SK-N-SH (cell line): ENCODE measurements at regions not wholly inside any gene's neighbourhood (a gene's known extent, or its start where the extent isn't known, plus 50 kb on each side); places are given as distances from the start of the nearest gene placed in this dataset.

Source experiments
- CTCF ChIA-PET: fragments of 300-600, 350-600 bp; formaldehyde crosslinking; extraction: SDS; loops from one replicate; lab custom pipeline; 2021; lab: Yijun Ruan, JAX
- POLR2A ChIA-PET: fragments of 350-600 bp; sonication (Branson Sonifier 250); formaldehyde crosslinking; extraction: SDS; loops from one replicate; lab custom pipeline; 2020; ENCODE audit warnings: antibody characterized with exemption, inconsistent platforms; lab: Yijun Ruan, JAX
- DNase-seq: peaks from one replicate; pipeline ENCODE4 v3.0.0; 2012
- H2AFZ ChIP-seq: fragments of 200-600 bp; sonication (generic); 2 replicates; pipeline ENCODE4 v1.8.1; 2016; ENCODE audit warnings: antibody characterized with exemption, mild to moderate bottlenecking, low read depth
- H3F3A ChIP-seq: fragments of 200-600 bp; sonication (generic); replicated peaks from 2 replicates; pipeline ENCODE3; 2016; ENCODE audit warnings: antibody characterized with exemption, mild to moderate bottlenecking; ENCODE audit not compliant: insufficient read depth
- H3K27ac ChIP-seq, 2 experiments: fragments of 200-500 bp in 1 of 2; fragments of 200-600 bp in 1 of 2; sonication (Bioruptor generic) in 1 of 2; sonication (generic), shearing (Covaris generic) in 1 of 2; 2 replicates each; pipeline versions ENCODE4 v1.5.1 to v1.6.1; 2014 to 2016; ENCODE audit warnings: low read depth in 2 of 2, inconsistent platforms in 1 of 2, low read length in 1 of 2, mild to moderate bottlenecking in 1 of 2, mixed read lengths in 1 of 2
- H3K27me3 ChIP-seq: fragments of 200-600 bp; sonication (generic), shearing (Covaris generic); 2 replicates; pipeline ENCODE4 v1.6.1; 2016; ENCODE audit warnings: mixed run types; ENCODE audit not compliant: insufficient read depth
- H3K36me3 ChIP-seq, 2 experiments: fragments of 200-500 bp in 1 of 2; fragments of 200-600 bp in 1 of 2; sonication (Bioruptor generic) in 1 of 2; sonication (generic) in 1 of 2; replicated peaks in 1 of 2; 2 replicates each; pipeline versions ENCODE3 to v1.5.1; 2014 to 2016; ENCODE audit warnings: low read length in 1 of 2, mild to moderate bottlenecking in 1 of 2; ENCODE audit not compliant: insufficient read depth in 2 of 2, control insufficient read depth in 1 of 2
- H3K4me1 ChIP-seq, 2 experiments: fragments of 200-500 bp in 1 of 2; fragments of 200-600 bp in 1 of 2; sonication (Bioruptor generic) in 1 of 2; sonication (generic), shearing (Covaris generic) in 1 of 2; 2 replicates each; pipeline versions ENCODE4 v1.5.1 to v1.6.1; 2014 to 2016; ENCODE audit warnings: low read depth in 1 of 2, low read length in 1 of 2, mixed run types in 1 of 2; ENCODE audit not compliant: insufficient read depth in 2 of 2, control insufficient read depth in 1 of 2
- H3K4me2 ChIP-seq: fragments of 200-600 bp; sonication (generic), shearing (Covaris generic); 2 replicates; pipeline ENCODE4 v1.6.1; 2017; ENCODE audit warnings: mixed run types
- H3K4me3 ChIP-seq, 2 experiments: fragments of 200-500 bp in 1 of 2; fragments of 200-600 bp in 1 of 2; sonication (Bioruptor generic) in 1 of 2; sonication (generic), shearing (Covaris generic) in 1 of 2; 2 replicates each; pipeline versions ENCODE4 v1.5.1 to v1.8.1; 2014 to 2016; ENCODE audit warnings: low read depth in 2 of 2, inconsistent platforms in 1 of 2, low read length in 1 of 2, mild to moderate bottlenecking in 1 of 2, mixed read lengths in 1 of 2, moderate library complexity in 1 of 2
- H3K79me2 ChIP-seq: fragments of 200-600 bp; sonication (generic); 2 replicates; pipeline ENCODE4 v1.8.1; 2017; ENCODE audit warnings: mild to moderate bottlenecking; ENCODE audit not compliant: insufficient read depth
- H3K9ac ChIP-seq: fragments of 200-600 bp; sonication (generic); 2 replicates; pipeline ENCODE4 v1.6.1; 2017; ENCODE audit warnings: mixed run types
- H3K9me2 ChIP-seq: fragments of 200-600 bp; sonication (generic); 2 replicates; pipeline ENCODE4 v1.6.1; 2017; ENCODE audit warnings: mixed run types
- H3K9me3 ChIP-seq: fragments of 200-600 bp; sonication (generic); 2 replicates; pipeline ENCODE4 v1.6.1; 2017; ENCODE audit warnings: mixed run types, mild to moderate bottlenecking, moderate library complexity
- H4K20me1 ChIP-seq: fragments of 200-600 bp; sonication (generic); 2 replicates; pipeline ENCODE4 v1.6.1; 2017; ENCODE audit warnings: mild to moderate bottlenecking, mixed run types; ENCODE audit not compliant: insufficient read depth
- FOSL2 ChIP-seq: IDR thresholded peaks from 2 replicates; pipeline ENCODE4 v1.4.0; 2012; ENCODE audit warnings: low read depth, mild to moderate bottlenecking, moderate library complexity, borderline replicate concordance
- FOXJ3 ChIP-seq: sonication (generic); formaldehyde crosslinking; IDR thresholded peaks from 2 replicates; pipeline ENCODE4 v1.5.1; 2020; ENCODE audit warnings: mild to moderate bottlenecking, missing genetic modification reagents
- FOXM1 ChIP-seq: IDR thresholded peaks from 2 replicates; pipeline ENCODE4 v1.4.0; 2012; ENCODE audit warnings: low read depth, mild to moderate bottlenecking
- GATA2 ChIP-seq: sonication (generic); formaldehyde crosslinking; IDR thresholded peaks from 2 replicates; pipeline ENCODE4 v1.5.0; 2020; ENCODE audit warnings: mild to moderate bottlenecking, missing genetic modification reagents
- MEF2A ChIP-seq: IDR thresholded peaks from 2 replicates; pipeline ENCODE4 v1.4.0; 2012; ENCODE audit warnings: low read depth, borderline replicate concordance
- MXI1 ChIP-seq: IDR thresholded peaks from 2 replicates; pipeline ENCODE4 v1.6.1; 2012; ENCODE audit warnings: mild to moderate bottlenecking, low read depth, low read length, improper control_type of control experiment
- POLR2AphosphoS5 ChIP-seq: IDR thresholded peaks from 2 replicates; pipeline ENCODE4 v1.6.1; 2012; ENCODE audit warnings: low read depth, low read length
- RAD21 ChIP-seq: IDR thresholded peaks from 2 replicates; pipeline ENCODE4 v1.6.1; 2012; ENCODE audit warnings: mild to moderate bottlenecking, low read length
- SMC3 ChIP-seq: IDR thresholded peaks from 2 replicates; pipeline ENCODE4 v1.6.1; 2012; ENCODE audit warnings: low read depth, low read length, improper control_type of control experiment
- TAF1 ChIP-seq: IDR thresholded peaks from 2 replicates; pipeline ENCODE4 v1.6.1; 2012; ENCODE audit warnings: low read depth, mild to moderate bottlenecking, low read length, moderate library complexity, borderline replicate concordance
- TCF12 ChIP-seq: IDR thresholded peaks from 2 replicates; pipeline ENCODE4 v1.4.0; 2012
- WGBS: methylation state at CpG from one replicate; pipeline ENCODE4 v1.1.6; 2017; ENCODE audit warnings: low lambda C conversion rate; 5-methylcytosine and 5-hydroxymethylcytosine counted together
- TF ChIP-seq, protein P1 (sequence below): IDR thresholded peaks from 2 replicates; pipeline ENCODE4 v1.4.0; 2012; ENCODE audit warnings: low read depth
- TF ChIP-seq, protein P2 (sequence below): IDR thresholded peaks from 2 replicates; pipeline ENCODE4 v1.4.0; 2012; ENCODE audit warnings: low read depth, borderline replicate concordance
- TF ChIP-seq, protein P3 (sequence below): IDR thresholded peaks from 2 replicates; pipeline ENCODE4 v1.4.0; 2012; ENCODE audit warnings: low read depth, borderline replicate concordance

DNA sequence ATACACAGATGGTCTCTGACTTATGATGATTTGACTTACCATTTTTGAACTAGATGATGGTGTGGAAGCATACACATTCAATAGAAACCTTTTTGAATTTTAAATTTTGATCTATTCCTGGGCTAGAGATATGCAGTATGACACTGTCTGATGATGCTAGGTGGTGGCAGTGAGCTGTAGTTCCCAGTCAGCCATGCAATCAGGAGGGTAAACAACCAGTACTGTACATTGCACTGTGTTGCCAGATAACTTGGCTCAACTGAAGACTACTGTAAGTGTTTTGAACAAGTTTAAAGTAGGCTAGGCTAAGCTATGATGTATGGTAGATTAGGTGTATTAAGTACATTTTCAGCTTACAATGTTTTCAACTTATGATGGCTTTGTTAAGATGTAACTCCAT is 859.1 kb upstream of the ARRDC3 start:
- POLR2A ChIA-PET: no interaction called here

DNA sequence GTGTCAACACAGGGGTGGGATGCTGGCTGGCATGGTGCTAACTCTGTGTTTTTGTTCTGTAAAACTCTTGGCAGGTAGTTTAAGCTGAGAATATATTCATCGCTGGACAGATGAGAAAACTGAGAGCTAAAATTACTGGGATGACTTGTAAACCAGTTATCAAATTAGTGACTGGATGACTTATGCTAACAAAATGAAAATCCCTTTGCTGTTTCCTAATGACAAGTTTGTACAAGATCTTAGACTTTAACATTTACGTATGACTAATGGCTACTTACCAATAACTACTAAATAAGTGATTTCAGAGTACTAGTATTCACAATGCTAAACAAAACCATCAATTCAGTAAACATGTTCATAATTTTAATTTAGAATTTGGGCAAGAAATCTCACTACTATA is 854.8 kb upstream of the ARRDC3 start:
- no peaks in the 10 kb centered on the region for H3K79me2 ChIP-seq
- no peak overlapping the region for H3K9ac ChIP-seq
- no peaks in the 10 kb centered on the region for H3K4me1 ChIP-seq
- H3K9me2 ChIP-seq: no peaks in the 10 kb centered on the region
- ChIA-PET POLR2A (no interaction called here), CTCF (interaction anchor here (0.8 to 0.9 kb wide), 2 partner anchors 21 to 95 kb away, joined by 3 read pairs; no protein-coding TSS in a partner anchor)
- no peaks in the 10 kb centered on the region for H3K36me3 ChIP-seq
- DNase-seq: no peak
- H4K20me1 ChIP-seq: no peaks in the 10 kb centered on the region
- no peak overlapping the region for H2AFZ ChIP-seq
- no peak for TF ChIP-seq POLR2AphosphoS5
- no peak for TF ChIP-seq FOSL2
- no peak for TF ChIP-seq FOXM1
- TF ChIP-seq, protein P1, sequence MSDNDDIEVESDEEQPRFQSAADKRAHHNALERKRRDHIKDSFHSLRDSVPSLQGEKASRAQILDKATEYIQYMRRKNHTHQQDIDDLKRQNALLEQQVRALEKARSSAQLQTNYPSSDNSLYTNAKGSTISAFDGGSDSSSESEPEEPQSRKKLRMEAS: no peak
- no peak for TF ChIP-seq TAF1
- no peak for TF ChIP-seq SMC3
- TF ChIP-seq, protein P2, sequence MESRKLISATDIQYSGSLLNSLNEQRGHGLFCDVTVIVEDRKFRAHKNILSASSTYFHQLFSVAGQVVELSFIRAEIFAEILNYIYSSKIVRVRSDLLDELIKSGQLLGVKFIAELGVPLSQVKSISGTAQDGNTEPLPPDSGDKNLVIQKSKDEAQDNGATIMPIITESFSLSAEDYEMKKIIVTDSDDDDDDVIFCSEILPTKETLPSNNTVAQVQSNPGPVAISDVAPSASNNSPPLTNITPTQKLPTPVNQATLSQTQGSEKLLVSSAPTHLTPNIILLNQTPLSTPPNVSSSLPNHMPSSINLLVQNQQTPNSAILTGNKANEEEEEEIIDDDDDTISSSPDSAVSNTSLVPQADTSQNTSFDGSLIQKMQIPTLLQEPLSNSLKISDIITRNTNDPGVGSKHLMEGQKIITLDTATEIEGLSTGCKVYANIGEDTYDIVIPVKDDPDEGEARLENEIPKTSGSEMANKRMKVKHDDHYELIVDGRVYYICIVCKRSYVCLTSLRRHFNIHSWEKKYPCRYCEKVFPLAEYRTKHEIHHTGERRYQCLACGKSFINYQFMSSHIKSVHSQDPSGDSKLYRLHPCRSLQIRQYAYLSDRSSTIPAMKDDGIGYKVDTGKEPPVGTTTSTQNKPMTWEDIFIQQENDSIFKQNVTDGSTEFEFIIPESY: no peak
- no peak for TF ChIP-seq TCF12
- TF ChIP-seq FOXJ3 (CRISPR knock-in tag): no peak
- no peak for TF ChIP-seq GATA2
- TF ChIP-seq, protein P3, sequence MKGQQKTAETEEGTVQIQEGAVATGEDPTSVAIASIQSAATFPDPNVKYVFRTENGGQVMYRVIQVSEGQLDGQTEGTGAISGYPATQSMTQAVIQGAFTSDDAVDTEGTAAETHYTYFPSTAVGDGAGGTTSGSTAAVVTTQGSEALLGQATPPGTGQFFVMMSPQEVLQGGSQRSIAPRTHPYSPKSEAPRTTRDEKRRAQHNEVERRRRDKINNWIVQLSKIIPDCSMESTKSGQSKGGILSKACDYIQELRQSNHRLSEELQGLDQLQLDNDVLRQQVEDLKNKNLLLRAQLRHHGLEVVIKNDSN: no peak
- H3F3A ChIP-seq: no peaks in the 10 kb centered on the region
- H3K27me3 ChIP-seq: no peaks in the 10 kb centered on the region
- H3K4me3 ChIP-seq: no peak overlapping the region
- H3K4me2 ChIP-seq: no peak overlapping the region
- no peaks in the 10 kb centered on the region for H3K9me3 ChIP-seq
- no peak overlapping the region for H3K27ac ChIP-seq
- WGBS: 93% methylated on average over 2 of the region's 2 CpGs

More for the DNA sequence above, 859.1 kb upstream of the ARRDC3 start:
- H3K9ac ChIP-seq: no peak overlapping the region
- no peaks in the 10 kb centered on the region for H3K79me2 ChIP-seq
- no peaks in the 10 kb centered on the region for H3F3A ChIP-seq
- TF ChIP-seq, protein P2: no peak
- TF ChIP-seq POLR2AphosphoS5 (no peak), MXI1 (no peak), RAD21 (peak; percentile 18; the same call in 1 of the 2 replicates), MEF2A (no peak)
- TF ChIP-seq, all 33 proteins: peak for 1
- Histone ChIP-seq H3K36me3 (no peaks in the 10 kb centered on the region), H2AFZ (no peak overlapping the region), H3K27me3 (no peaks in the 10 kb centered on the region), H3K9me2 (no peaks in the 10 kb centered on the region), H3K4me3 (no peak overlapping the region), H4K20me1 (no peaks in the 10 kb centered on the region), H3K4me2 (no peak overlapping the region), H3K4me1 (no peaks in the 10 kb centered on the region), H3K27ac (no peak overlapping the region), H3K9me3 (no peaks in the 10 kb centered on the region)
- CTCF ChIA-PET: no interaction called here
- DNase-seq: no peak
